Esophagus mucosa (tissue), 1 donor: ENCODE measurements at regions not wholly inside any gene's neighbourhood (a gene's known extent, or its start where the extent isn't known, plus 50 kb on each side); places are given as distances from the start of the nearest gene placed in this dataset.
A peak's percentile ranks its signal among the peaks of the same experiment; 100 is the strongest.
"Not testable (repeated sequence)": the region's sequence is repeated elsewhere in the genome, so short reads cannot be mapped to it uniquely, and the experiment has no call there.

Experiments
- ATAC-seq: fragments of 200-7000 bp; cut with Tn5 transposase; one replicate; pipeline ENCODE4 v1.9.1; 2020
- donor health status: DM: yes; HTN: yes; CAD: no.

GRCh38 chr6:75031102-75031501 lies 174.8 kb downstream of the COL12A1 start:
- ATAC-seq: not testable (repeated sequence)

DNA sequence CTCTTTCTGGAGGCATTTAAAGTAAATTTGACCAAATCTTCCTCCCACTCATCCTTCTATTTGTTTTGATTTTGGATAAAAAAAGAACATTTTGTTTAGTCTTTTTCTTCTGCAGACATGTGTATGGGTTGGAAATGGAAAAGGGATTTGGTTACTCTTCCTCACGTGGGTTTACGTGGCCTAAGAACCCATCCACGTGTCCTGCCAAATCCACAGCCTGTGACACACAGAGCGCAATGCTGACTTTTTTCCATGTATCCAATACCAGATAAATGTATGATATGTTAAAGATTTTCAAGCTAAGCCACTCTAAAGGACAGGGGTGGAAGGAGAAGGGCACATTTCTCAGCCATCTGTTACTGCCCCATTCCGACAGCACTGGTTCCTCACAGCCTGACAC lies 176.5 kb downstream of the COL12A1 start:
- no peak for ATAC-seq

DNA sequence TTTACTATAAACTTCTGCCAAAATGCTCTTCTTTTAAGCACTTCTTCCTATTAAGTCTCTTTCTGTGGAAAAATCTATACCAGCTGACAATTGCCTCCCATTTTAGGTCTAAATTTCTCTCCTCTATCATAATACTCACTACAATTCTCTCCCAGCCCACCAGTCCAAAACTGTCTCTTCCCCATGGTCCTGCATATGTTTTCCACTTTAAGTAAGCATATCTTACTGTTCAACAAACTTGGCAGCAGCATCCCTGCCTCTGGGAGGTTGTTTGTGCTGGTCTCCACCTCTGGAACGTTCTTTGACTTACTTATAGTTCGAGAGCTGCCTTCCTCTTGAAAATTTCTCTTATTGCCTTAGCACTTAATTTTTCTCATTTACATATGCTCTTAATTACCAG lies 180.5 kb downstream of the COL12A1 start:
- no peak for ATAC-seq

GRCh38 chr6:75024828-75025227 lies 181.0 kb downstream of the COL12A1 start:
- no peak for ATAC-seq

DNA sequence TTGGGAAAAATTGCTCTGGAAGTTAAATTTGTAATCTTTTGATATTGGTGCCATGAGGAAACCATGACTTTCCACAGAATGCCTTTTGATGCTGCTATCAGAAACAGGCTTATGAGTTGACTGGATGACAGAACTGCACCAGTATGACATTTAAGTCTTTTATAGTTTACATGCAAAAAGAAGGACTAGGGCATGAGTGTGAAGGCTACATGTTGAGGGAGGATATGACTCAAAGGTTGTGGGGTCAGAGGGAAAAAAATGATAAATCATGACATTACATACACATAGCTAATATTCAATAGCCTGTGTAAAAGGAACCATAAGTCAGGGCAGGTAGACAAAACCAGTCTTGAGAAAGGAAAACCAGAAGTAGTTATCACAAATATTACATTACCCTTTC lies 182.2 kb downstream of the COL12A1 start:
- ATAC-seq: peak; percentile 35

- ATAC-seq: no peak
These were observed 184.9 kb downstream of the COL12A1 start for GRCh38 chr6:75020971-75021370.

GRCh38 chr6:75020376-75020775 lies 185.5 kb downstream of the COL12A1 start:
- ATAC-seq: no peak

- ATAC-seq: no peak
These were observed 193.8 kb downstream of the COL12A1 start for GRCh38 chr6:75012018-75012417.

DNA sequence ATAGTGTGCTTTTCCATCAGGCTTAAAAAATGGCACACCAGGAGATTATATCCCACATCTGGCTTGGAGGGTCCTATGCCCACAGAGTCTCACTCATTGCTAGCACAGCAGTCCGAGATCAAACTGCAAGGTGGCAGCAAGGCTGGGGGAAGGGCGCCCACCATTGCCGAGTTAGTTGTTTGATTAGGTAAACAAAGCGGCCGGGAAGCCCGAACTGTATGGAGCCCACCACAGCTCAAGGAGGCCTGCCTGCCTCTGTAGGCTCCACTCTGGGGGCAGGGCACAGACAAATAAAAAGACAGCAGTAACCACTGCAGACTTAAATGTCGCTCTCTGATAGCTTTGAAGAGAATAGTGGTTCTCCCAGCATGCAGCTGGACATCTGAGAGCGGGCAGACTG lies 201.9 kb downstream of the COL12A1 start:
- not testable (repeated sequence) for ATAC-seq

DNA sequence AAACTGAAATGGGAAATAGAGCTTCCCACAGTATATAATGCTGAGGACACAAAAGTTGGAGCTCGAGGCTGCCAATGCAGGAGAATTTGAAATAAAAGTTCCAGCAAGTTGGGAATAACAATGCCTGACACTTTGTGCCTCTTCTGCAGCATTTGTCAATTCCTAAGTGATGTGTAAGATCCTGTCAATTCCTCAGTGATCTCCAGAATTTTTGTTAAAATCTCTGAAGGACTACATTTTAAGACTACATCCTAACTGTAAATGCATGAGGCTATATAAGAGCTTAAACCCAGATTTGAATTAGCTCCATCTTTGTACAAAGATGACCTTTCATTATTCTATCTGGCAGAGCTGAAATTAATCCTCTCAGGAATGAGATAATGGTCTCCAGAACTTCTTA lies 208.2 kb downstream of the COL12A1 start:
- ATAC-seq: no peak

DNA sequence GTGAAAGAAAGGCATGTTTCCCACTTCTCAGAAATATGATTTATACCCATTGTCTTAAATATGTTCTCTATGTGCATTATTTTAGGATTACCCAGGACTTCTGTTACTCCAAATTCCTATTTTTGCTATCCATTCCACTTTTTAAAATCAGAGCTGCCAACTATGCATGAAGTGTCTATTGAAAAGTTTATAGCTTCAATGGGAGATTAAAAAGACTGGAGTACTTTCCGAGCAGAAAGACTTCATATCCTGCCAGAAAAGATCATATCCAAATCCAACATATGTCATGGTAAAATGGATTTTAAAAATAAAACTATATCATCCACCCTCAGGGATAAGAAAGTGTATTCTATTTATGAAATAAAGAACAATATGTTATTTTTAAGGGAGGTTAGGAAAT lies 212.7 kb downstream of the COL12A1 start:
- no peak for ATAC-seq

GRCh38 chr6:74991573-74992332 lies 214.1 kb downstream of the COL12A1 start:
- peak; percentile 96 for ATAC-seq

DNA sequence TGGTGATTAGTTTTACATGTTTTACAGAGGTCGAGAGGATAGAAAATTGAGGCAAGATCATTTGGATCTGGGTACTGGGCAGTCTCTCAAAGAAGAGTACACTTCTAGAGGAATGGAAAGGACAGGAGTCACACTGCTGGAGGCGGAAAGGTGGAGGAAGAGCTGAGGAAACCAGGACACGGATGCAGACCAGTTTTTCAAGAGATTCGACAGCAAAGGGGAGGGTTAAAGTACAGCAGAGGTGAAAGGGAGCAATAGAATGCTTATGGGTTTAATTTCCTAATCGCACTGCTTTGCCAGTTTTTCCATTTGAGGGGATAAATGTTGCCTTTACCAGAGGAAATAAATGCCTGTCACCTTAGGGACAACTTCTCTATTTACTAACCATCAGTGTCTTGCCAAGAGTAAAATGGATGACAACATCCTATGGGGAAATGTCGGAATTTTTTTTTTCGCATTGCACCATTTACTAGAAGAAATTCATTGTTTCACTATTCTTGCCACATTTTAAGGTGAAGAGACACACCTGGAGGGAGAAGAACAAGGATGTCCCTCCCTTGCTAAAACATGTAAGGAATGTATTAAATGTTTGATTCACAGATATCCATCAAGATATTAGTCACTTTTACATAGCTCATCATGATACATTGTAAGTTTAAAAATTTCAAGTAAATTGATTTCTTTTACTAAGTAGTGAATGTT lies 226.6 kb downstream of the COL12A1 start:
- peak; percentile 64 for ATAC-seq

DNA sequence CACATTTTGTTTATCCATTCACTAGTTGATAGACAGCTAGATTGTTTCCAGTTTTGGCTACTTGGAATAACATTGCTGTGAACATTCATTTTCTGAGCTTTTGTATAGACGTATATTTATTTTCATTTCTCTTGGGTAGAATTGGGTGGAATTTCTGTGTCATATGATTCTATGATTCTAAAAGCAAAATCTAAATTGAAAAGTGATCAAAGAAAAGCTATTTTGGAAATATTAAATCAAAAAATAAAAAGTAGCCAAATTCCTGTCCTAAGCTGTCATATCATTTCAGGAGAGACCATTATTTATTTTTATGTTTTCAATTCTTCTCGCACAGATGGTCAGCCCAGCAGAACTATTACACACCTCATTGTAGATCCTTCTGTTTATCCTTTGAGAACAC lies 229.2 kb downstream of the COL12A1 start:
- ATAC-seq: no peak

GRCh38 chr6:74976026-74976425 lies 229.8 kb downstream of the COL12A1 start:
- ATAC-seq: peak; percentile 39

GRCh38 chr6:74973591-74973990 lies 232.3 kb downstream of the COL12A1 start:
- no peak for ATAC-seq

- no peak for ATAC-seq
These were observed 234.2 kb downstream of the COL12A1 start for GRCh38 chr6:74971633-74972032.

DNA sequence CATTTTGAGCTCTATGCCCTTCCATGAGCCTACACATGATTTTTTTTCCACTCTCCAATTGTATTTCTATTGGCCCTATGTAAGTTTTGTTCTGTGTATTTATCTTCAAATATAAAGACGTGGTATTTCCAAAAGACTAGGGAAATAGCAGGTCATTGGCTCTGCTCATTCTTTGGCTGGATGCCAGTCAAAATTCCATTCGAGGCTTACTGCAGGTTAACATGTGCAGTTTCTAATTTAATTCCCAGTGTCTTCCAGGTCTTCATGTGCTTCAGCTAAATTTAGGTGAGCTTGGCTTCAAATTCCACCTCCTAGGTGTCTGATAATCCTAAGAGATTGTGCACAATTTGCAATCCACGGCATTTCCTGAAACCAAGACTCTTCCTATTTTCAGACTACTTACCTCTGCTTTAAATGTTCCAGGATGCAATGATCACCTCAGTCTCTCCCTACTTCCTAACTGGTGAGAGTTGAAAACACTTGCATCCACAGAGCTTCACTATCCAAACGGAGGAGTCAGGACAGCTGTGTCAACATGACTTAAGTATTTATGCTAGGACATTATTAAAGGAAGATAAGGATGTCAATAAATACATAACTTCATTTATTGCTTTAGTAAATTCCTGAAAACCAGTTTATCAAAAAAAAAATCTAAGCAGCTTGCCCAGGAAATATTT lies 236.1 kb downstream of the COL12A1 start:
- no peak for ATAC-seq

GRCh38 chr6:74967821-74968220 lies 238.0 kb downstream of the COL12A1 start:
- no peak for ATAC-seq

GRCh38 chr6:74966712-74967111 lies 239.1 kb downstream of the COL12A1 start:
- no peak for ATAC-seq

DNA sequence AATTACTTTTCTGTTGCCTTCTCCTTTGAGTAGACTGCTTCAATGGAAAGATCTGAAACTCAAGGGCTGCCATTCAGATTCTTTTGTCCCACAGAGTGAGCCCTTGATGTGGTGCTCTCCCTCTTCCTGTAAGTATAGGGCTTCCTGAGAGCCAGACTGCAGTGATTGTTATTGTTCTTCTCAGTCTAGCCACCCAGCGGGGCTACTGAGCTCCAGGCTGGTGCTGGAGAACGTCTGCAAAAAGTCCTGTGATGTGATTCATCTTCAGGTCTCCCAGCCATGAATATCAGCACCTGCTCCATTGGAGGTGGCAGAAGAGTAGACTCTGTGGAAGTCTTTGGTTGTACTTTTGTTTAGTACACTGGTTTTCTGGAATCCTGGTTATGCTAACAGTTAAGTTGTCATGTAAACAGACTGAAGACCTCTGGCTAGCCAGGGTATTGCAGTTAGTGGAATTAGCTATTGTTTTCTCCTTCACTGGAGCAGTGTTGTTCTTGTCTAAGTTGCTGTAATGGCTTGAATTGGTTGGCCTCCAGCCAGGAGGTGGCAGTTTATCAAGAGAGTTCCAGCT lies 240.9 kb downstream of the COL12A1 start:
- no peak for ATAC-seq

DNA sequence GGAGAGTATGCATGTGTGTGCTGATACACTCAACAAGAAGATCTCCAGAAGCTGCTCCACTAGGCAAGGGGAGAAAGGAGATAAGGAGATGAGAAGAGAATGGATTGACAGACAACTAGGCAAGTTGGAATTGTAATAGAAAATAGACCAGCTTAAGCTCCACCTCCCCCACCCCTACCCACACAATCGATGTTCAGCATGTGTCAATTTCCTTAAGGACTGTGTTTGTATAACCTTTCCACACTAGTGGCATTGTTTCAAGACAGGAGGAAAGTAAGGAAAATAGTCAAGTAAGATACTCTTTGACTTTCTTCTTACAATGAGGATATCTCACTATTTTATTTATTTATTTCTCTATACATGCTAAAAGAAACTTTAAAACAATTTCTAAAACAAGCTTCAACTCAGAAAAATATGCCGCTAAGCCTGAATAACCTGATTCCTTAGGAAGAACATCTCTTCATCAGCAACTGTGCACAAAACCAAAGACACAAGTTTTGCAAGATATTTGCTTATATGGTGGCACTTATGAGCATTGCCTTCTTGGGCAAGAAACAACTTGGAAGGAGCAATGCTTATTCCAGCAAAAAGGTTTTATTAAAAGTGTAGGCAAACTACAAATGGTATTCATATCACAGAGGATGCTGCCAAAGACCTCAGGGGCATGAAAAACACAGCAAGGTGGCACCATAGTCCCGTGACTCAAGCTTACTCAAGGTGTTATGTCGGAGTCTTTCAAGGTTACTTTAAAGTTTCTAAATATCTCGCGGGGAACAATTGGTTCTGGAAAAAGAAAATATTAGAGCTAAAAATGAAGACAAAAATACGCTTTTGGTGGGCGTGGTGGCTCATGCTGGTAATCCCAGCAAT lies 249.1 kb downstream of the COL12A1 start:
- peak; percentile 75 for ATAC-seq
